MM.1S (cell line): ENCODE measurements at regions not wholly inside any gene's neighbourhood (a gene's known extent, or its start where the extent isn't known, plus 50 kb on each side); places are given as distances from the start of the nearest gene placed in this dataset.
"Not testable (repeated sequence)": the region's sequence is repeated elsewhere in the genome, so short reads cannot be mapped to it uniquely, and the experiment has no call there.

ENCODE experiments used
- DNase-seq: peaks from one replicate; pipeline ENCODE4 v3.0.0-alpha.2; 2015
- H2AFZ ChIP-seq: fragments of 300-600 bp; sonication (generic); 2 replicates; pipeline ENCODE4 v1.6.0; 2016; ENCODE audit warnings: antibody characterized with exemption, low read length
- H3F3A ChIP-seq: fragments of 300-600 bp; sonication (generic); 2 replicates; pipeline ENCODE4 v1.6.1; 2016; ENCODE audit warnings: mild to moderate bottlenecking, antibody characterized with exemption, low read length, moderate library complexity, mixed read lengths; ENCODE audit not compliant: insufficient read depth
- H3K27ac ChIP-seq: fragments of 300-600 bp; sonication (generic); 2 replicates; pipeline ENCODE4 v1.5.1; 2016; ENCODE audit warnings: mild to moderate bottlenecking, low read length
- H3K27me3 ChIP-seq: fragments of 300-600 bp; sonication (generic); replicated peaks from 2 replicates; pipeline ENCODE4 v1.6.0; 2016; ENCODE audit warnings: low read length; ENCODE audit not compliant: insufficient read depth
- H3K36me3 ChIP-seq: fragments of 300-600 bp; sonication (generic); replicated peaks from 2 replicates; pipeline ENCODE4 v1.6.1; 2016; ENCODE audit warnings: mild to moderate bottlenecking, low read length, mixed read lengths; ENCODE audit not compliant: insufficient read depth
- H3K4me1 ChIP-seq: fragments of 300-600 bp; sonication (generic); 2 replicates; pipeline ENCODE4 v1.6.1; 2016; ENCODE audit warnings: low read length, mixed read lengths
- H3K4me2 ChIP-seq: fragments of 300-600 bp; sonication (generic); 2 replicates; pipeline ENCODE4 v1.6.0; 2016; ENCODE audit warnings: low read depth, low read length
- H3K4me3 ChIP-seq: fragments of 300-600 bp; sonication (generic); 2 replicates; pipeline ENCODE4 v1.5.1; 2016; ENCODE audit warnings: low read length, mixed read lengths
- H3K79me2 ChIP-seq: fragments of 300-600 bp; sonication (generic); 2 replicates; pipeline ENCODE4 v1.6.1; 2016; ENCODE audit warnings: mixed run types, low read length, mixed read lengths
- H3K9ac ChIP-seq: fragments of 300-600 bp; sonication (generic); 2 replicates; pipeline ENCODE4 v1.6.1; 2016; ENCODE audit warnings: low read length, mixed read lengths
- H3K9me2 ChIP-seq: fragments of 300-600 bp; sonication (generic); replicated peaks from 2 replicates; pipeline ENCODE4 v1.6.1; 2016; ENCODE audit warnings: mild to moderate bottlenecking, low read length, mixed read lengths; ENCODE audit not compliant: insufficient read depth
- H3K9me3 ChIP-seq: fragments of 300-600 bp; sonication (generic); replicated peaks from 2 replicates; pipeline ENCODE4 v1.6.1; 2016; ENCODE audit warnings: mild to moderate bottlenecking, low read length, mixed read lengths; ENCODE audit not compliant: insufficient read depth
- H4K20me1 ChIP-seq: fragments of 300-600 bp; sonication (generic); 2 replicates; pipeline ENCODE4 v1.6.1; 2016; ENCODE audit warnings: mild to moderate bottlenecking, low read length, moderate library complexity, mixed read lengths; ENCODE audit not compliant: insufficient read depth
- CTCF ChIP-seq: fragments of 300-600 bp; sonication (generic); IDR thresholded peaks from 2 replicates; pipeline ENCODE4 v1.5.1; 2016; ENCODE audit warnings: antibody characterized with exemption, low read length, mixed read lengths
- EZH2 ChIP-seq: fragments of 300-600 bp; sonication (generic); optimal IDR thresholded peaks from 2 replicates; pipeline ENCODE3; 2017; ENCODE audit warnings: low read depth, mild to moderate bottlenecking, antibody characterized with exemption, low read length, mixed read lengths
- EZH2phosphoT487 ChIP-seq: fragments of 300-600 bp; sonication (generic); IDR thresholded peaks from 2 replicates; pipeline ENCODE4 v1.6.1; 2018; ENCODE audit warnings: antibody characterized with exemption, low read length

- Histone ChIP-seq H3K9me2 (no peaks in the 10 kb centered on the region), H4K20me1 (no peaks in the 10 kb centered on the region), H3K4me3 (no peak overlapping the region), H3K9me3 (no peaks in the 10 kb centered on the region), H2AFZ (no peak overlapping the region), H3F3A (no peaks in the 10 kb centered on the region), H3K36me3 (no peaks in the 10 kb centered on the region), H3K27me3 (no peaks in the 10 kb centered on the region), H3K27ac (no peak overlapping the region), H3K9ac (no peak overlapping the region), H3K79me2 (no peaks in the 10 kb centered on the region), H3K4me2 (no peak overlapping the region), H3K4me1 (no peaks in the 10 kb centered on the region)
- no peak for TF ChIP-seq EZH2
- no peak for TF ChIP-seq EZH2phosphoT487
- no peak for DNase-seq
These were observed 84.1 kb upstream of the PARD3 start for GRCh38 chr10:34899161-34899560.

- no peak overlapping the region for H3K27ac ChIP-seq
- H3K27me3 ChIP-seq, result no peaks in the 10 kb centered on the region
- H3K79me2 ChIP-seq, result no peaks in the 10 kb centered on the region
- H3F3A ChIP-seq, result no peaks in the 10 kb centered on the region
- H3K9me2 ChIP-seq, result no peaks in the 10 kb centered on the region
- no peak overlapping the region for H2AFZ ChIP-seq
- H3K9ac ChIP-seq, result no peak overlapping the region
- no peaks in the 10 kb centered on the region for H3K4me1 ChIP-seq
- H3K4me2 ChIP-seq, result no peak overlapping the region
- TF ChIP-seq EZH2, result no peak
- no peak for TF ChIP-seq CTCF
- TF ChIP-seq EZH2phosphoT487, result no peak
- no peaks in the 10 kb centered on the region for H4K20me1 ChIP-seq
- no peak for DNase-seq
- no peak overlapping the region for H3K4me3 ChIP-seq
- H3K9me3 ChIP-seq, result no peaks in the 10 kb centered on the region
- no peaks in the 10 kb centered on the region for H3K36me3 ChIP-seq
These were observed 80.9 kb upstream of the PARD3 start for GRCh38 chr10:34895977-34896376.

- H3K9me2 ChIP-seq, H3F3A ChIP-seq, H3K4me2 ChIP-seq, DNase-seq, H3K4me1 ChIP-seq, H3K9ac ChIP-seq, H3K36me3 ChIP-seq, H3K4me3 ChIP-seq, H3K27ac ChIP-seq, H3K27me3 ChIP-seq, H3K9me3 ChIP-seq, H4K20me1 ChIP-seq, H3K79me2 ChIP-seq, H2AFZ ChIP-seq: not testable (repeated sequence)
These were observed 80.0 kb upstream of the PARD3 start for GRCh38 chr10:34895046-34895445.

GRCh38 chr10:34892521-34892920, 77.4 kb upstream of the PARD3 start:
- not testable (repeated sequence) for H3K9me2 ChIP-seq, H3K79me2 ChIP-seq, H3K36me3 ChIP-seq, H3K27me3 ChIP-seq, H4K20me1 ChIP-seq, H3K9me3 ChIP-seq, H2AFZ ChIP-seq, DNase-seq, H3K27ac ChIP-seq, H3K9ac ChIP-seq, H3K4me2 ChIP-seq, H3K4me3 ChIP-seq, H3F3A ChIP-seq, H3K4me1 ChIP-seq

GRCh38 chr10:34890939-34891338, 75.8 kb upstream of the PARD3 start:
- Histone ChIP-seq H3K9me2 (no peaks in the 10 kb centered on the region), H3K36me3 (no peaks in the 10 kb centered on the region), H3F3A (no peaks in the 10 kb centered on the region), H3K79me2 (no peaks in the 10 kb centered on the region), H4K20me1 (no peaks in the 10 kb centered on the region), H3K27me3 (no peaks in the 10 kb centered on the region), H3K9ac (no peak overlapping the region), H2AFZ (no peak overlapping the region), H3K9me3 (no peaks in the 10 kb centered on the region), H3K4me3 (no peak overlapping the region), H3K4me2 (no peak overlapping the region), H3K27ac (no peak overlapping the region), H3K4me1 (no peaks in the 10 kb centered on the region)
- no peak for TF ChIP-seq EZH2phosphoT487
- TF ChIP-seq EZH2, result no peak
- no peak for TF ChIP-seq CTCF
- no peak for DNase-seq
